ENCODE measurements at regions not wholly inside any gene's neighbourhood (a gene's known extent, or its start where the extent isn't known, plus 50 kb on each side); places are given as distances from the start of the nearest gene placed in this dataset.

DNA sequence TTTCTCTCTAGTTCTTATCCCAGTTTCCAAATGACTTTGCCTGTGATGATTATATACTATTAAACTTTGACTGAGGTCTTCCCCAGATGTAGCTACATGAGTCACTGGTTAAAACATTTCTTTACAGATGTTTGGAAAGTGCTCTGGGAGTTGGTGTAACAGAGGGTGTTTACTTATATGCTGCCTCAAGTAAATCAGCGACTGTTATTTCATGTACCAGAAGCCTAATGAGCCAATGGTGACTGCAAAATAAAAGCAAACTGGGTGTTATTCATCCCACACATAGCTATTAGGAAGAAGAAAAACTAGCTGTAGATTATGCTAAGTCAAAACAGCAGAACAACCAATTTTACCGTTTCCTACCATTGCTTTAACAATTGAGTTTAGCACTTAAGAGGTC lies 929.7 kb upstream of the SEMA6A start:
- DNase-seq (ENCODE audit: low read depth in 2 of 2) = peak in 1 of 2 donors; percentile 7
- TF ChIP-seq, protein P1, sequence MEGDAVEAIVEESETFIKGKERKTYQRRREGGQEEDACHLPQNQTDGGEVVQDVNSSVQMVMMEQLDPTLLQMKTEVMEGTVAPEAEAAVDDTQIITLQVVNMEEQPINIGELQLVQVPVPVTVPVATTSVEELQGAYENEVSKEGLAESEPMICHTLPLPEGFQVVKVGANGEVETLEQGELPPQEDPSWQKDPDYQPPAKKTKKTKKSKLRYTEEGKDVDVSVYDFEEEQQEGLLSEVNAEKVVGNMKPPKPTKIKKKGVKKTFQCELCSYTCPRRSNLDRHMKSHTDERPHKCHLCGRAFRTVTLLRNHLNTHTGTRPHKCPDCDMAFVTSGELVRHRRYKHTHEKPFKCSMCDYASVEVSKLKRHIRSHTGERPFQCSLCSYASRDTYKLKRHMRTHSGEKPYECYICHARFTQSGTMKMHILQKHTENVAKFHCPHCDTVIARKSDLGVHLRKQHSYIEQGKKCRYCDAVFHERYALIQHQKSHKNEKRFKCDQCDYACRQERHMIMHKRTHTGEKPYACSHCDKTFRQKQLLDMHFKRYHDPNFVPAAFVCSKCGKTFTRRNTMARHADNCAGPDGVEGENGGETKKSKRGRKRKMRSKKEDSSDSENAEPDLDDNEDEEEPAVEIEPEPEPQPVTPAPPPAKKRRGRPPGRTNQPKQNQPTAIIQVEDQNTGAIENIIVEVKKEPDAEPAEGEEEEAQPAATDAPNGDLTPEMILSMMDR (IDR thresholded peaks at IDR 0.05; ENCODE audit: low read depth, low read length) = no peak
- H3K4me3 ChIP-seq (replicated peaks in 1 of 2; ENCODE audit: low read depth in 2 of 2, low read length in 2 of 2) = no peak overlapping the region

- TF ChIP-seq, protein P1 (IDR thresholded peaks at IDR 0.05; ENCODE audit: low read depth, low read length) = no peak
- H3K4me3 ChIP-seq (replicated peaks in 1 of 2; ENCODE audit: low read depth in 2 of 2, low read length in 2 of 2) = no peak overlapping the region
Observed at GRCh38 chr5:117497601-117498000, 923.0 kb upstream of the SEMA6A start.

DNA sequence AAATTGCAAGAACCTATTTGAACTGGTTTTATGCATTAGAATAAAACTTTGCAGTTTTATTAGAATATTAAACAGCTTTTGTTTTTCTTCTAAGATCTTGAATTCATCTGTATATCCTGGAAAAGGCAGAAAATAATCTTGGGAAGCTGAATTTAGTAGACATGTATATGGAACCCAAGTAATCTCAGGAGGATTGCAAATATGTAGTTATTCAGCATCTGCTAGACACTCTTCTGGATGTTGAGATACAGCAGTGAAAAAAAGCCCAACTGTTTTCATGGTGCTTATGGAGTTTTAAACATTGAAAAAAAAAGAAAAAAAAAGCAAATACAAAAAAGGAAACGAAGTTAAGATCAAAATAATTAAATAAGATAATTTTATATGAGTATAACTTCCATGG lies 922.2 kb upstream of the SEMA6A start:
- no peak overlapping the region for H3K4me3 ChIP-seq (replicated peaks in 1 of 2; ENCODE audit: low read depth in 2 of 2, low read length in 2 of 2)
- no peak for DNase-seq (ENCODE audit: low read depth in 2 of 2)

More at GRCh38 chr5:117497601-117498000, 923.0 kb upstream of the SEMA6A start:
- DNase-seq (ENCODE audit: low read depth in 2 of 2) = peak in 1 of 2 donors; percentile 7

GRCh38 chr5:117494188-117494587 lies 919.6 kb upstream of the SEMA6A start:
- H3K4me3 ChIP-seq (replicated peaks in 1 of 2; ENCODE audit: low read depth in 2 of 2, low read length in 2 of 2) = no peak overlapping the region
- DNase-seq (ENCODE audit: low read depth in 2 of 2) = peak; percentile 5 to 10
- TF ChIP-seq, protein P1 (IDR thresholded peaks at IDR 0.05; ENCODE audit: low read depth, low read length) = no peak

More for the DNA sequence above, 922.2 kb upstream of the SEMA6A start:
- TF ChIP-seq, protein P1 (IDR thresholded peaks at IDR 0.05; ENCODE audit: low read depth, low read length) = no peak

- H3K4me3 ChIP-seq (replicated peaks in 1 of 2; ENCODE audit: low read depth in 2 of 2, low read length in 2 of 2) = no peak overlapping the region
- DNase-seq (ENCODE audit: low read depth in 2 of 2) = no peak
Observed at GRCh38 chr5:117488976-117489500, 914.4 kb upstream of the SEMA6A start.

GRCh38 chr5:117487556-117487955 lies 912.9 kb upstream of the SEMA6A start:
- H3K4me3 ChIP-seq (replicated peaks in 1 of 2; ENCODE audit: low read depth in 2 of 2, low read length in 2 of 2) = no peak overlapping the region
- TF ChIP-seq, protein P1 (IDR thresholded peaks at IDR 0.05; ENCODE audit: low read depth, low read length) = no peak
- DNase-seq (ENCODE audit: low read depth in 2 of 2) = no peak

More at GRCh38 chr5:117488976-117489500, 914.4 kb upstream of the SEMA6A start:
- TF ChIP-seq, protein P1 (IDR thresholded peaks at IDR 0.05; ENCODE audit: low read depth, low read length) = no peak

GRCh38 chr5:117486879-117487391 lies 912.3 kb upstream of the SEMA6A start:
- no peak overlapping the region for H3K4me3 ChIP-seq (replicated peaks in 1 of 2; ENCODE audit: low read depth in 2 of 2, low read length in 2 of 2)
- TF ChIP-seq, protein P1 (IDR thresholded peaks at IDR 0.05; ENCODE audit: low read depth, low read length) = no peak
- no peak for DNase-seq (ENCODE audit: low read depth in 2 of 2)
